HEK293 (cell line): ENCODE measurements at regions not wholly inside any gene's neighbourhood (a gene's known extent, or its start where the extent isn't known, plus 50 kb on each side); places are given as distances from the start of the nearest gene placed in this dataset.

Source experiments
- IKZF3 ChIP-seq: fragments of 450-650 bp; IDR thresholded peaks from 2 replicates; pipeline ENCODE4 v1.5.0; 2018; ENCODE audit warnings: missing biosample characterization, mild to moderate bottlenecking, missing genetic modification characterization, moderate library complexity
- SETDB1 ChIP-seq: IDR thresholded peaks from one replicate; pipeline ENCODE4 v1.6.1; 2017; ENCODE audit warnings: mild to moderate bottlenecking, low read length, moderate library complexity, mixed read lengths; ENCODE audit not compliant: insufficient read length
- ZBTB48 ChIP-seq: fragments of 450-650 bp; formaldehyde crosslinking; IDR thresholded peaks from 2 replicates; pipeline ENCODE4 v1.5.1; 2016; ENCODE audit warnings: missing biosample characterization, missing genetic modification characterization
- ZFP41 ChIP-seq: fragments of 450-650 bp; formaldehyde crosslinking; IDR thresholded peaks from 2 replicates; pipeline ENCODE4 v1.5.1; 2016; ENCODE audit warnings: missing biosample characterization, missing genetic modification characterization, borderline replicate concordance
- ZNF157 ChIP-seq: fragments of 450-650 bp; formaldehyde crosslinking; IDR thresholded peaks from 2 replicates; pipeline ENCODE4 v1.5.1; 2016; ENCODE audit warnings: missing biosample characterization, missing genetic modification characterization
- ZNF274 ChIP-seq, 2 experiments: fragments of 200-500 bp in 1 of 2; fragments of 450-650 bp in 1 of 2; sonication (Bioruptor generic) in 1 of 2; formaldehyde crosslinking in 1 of 2; IDR thresholded peaks; 2 replicates each; pipeline versions ENCODE4 v1.5.1 to v1.6.1; 2014 to 2016; ENCODE audit warnings: borderline replicate concordance in 1 of 2, inconsistent platforms in 1 of 2, low read length in 1 of 2, missing biosample characterization in 1 of 2, missing genetic modification characterization in 1 of 2
- ZNF48 ChIP-seq: fragments of 450-650 bp; formaldehyde crosslinking; IDR thresholded peaks from 2 replicates; pipeline ENCODE4 v1.5.1; 2016; ENCODE audit warnings: missing biosample characterization, missing genetic modification characterization
- ZNF521 ChIP-seq: fragments of 450-650 bp; formaldehyde crosslinking; IDR thresholded peaks from 2 replicates; pipeline ENCODE4 v1.5.1; 2017; ENCODE audit warnings: missing biosample characterization, mild to moderate bottlenecking, missing genetic modification characterization
- ZNF549 ChIP-seq: fragments of 450-650 bp; IDR thresholded peaks from 2 replicates; pipeline ENCODE4 v1.5.1; 2018; ENCODE audit warnings: missing biosample characterization, missing genetic modification characterization, mild to moderate bottlenecking, inconsistent platforms, moderate library complexity
- ZNF596 ChIP-seq: fragments of 450-650 bp; IDR thresholded peaks from 2 replicates; pipeline ENCODE4 v1.5.0; 2018; ENCODE audit warnings: missing biosample characterization, mild to moderate bottlenecking, missing genetic modification characterization, moderate library complexity
- ZNF785 ChIP-seq: fragments of 450-650 bp; formaldehyde crosslinking; IDR thresholded peaks from 2 replicates; pipeline ENCODE4 v1.5.1; 2016; ENCODE audit warnings: missing biosample characterization, missing genetic modification characterization
- TF ChIP-seq, protein P1 (sequence below): fragments of 450-650 bp; formaldehyde crosslinking; IDR thresholded peaks from 2 replicates; pipeline ENCODE4 v1.5.1; 2016; ENCODE audit warnings: missing biosample characterization, missing genetic modification characterization
- TF ChIP-seq, protein P2 (sequence below): fragments of 450-650 bp; formaldehyde crosslinking; optimal IDR thresholded peaks from 2 replicates; pipeline ENCODE3; 2016; ENCODE audit warnings: missing biosample characterization, mild to moderate bottlenecking, missing genetic modification characterization
- TF ChIP-seq, protein P3 (sequence below): fragments of 450-650 bp; formaldehyde crosslinking; IDR thresholded peaks from 2 replicates; pipeline ENCODE4 v1.5.1; 2017; ENCODE audit warnings: missing biosample characterization, missing genetic modification characterization

DNA sequence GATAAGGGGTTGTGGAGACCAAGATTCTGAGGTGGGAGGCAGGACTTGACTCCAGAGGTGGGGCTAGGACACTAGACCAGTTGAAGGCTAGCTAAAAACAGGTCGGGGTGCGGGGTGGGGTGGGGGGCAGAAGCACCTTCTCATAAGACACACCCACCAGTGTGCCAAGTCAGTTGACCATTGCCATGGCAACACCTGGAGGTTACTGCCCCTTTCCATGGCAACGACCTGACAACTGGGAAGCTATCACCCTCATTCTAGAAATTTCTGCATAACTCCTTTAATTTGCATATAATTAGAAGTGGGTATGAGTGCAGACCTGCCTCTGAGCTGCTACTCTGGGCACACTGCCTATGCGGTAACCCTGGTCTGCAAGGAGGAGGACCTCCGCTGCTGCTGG, 53.9 kb upstream of the ALOX12 start:
- no peak for TF ChIP-seq ZBTB48 (tag by site-specific recombination)
- TF ChIP-seq, protein P1, sequence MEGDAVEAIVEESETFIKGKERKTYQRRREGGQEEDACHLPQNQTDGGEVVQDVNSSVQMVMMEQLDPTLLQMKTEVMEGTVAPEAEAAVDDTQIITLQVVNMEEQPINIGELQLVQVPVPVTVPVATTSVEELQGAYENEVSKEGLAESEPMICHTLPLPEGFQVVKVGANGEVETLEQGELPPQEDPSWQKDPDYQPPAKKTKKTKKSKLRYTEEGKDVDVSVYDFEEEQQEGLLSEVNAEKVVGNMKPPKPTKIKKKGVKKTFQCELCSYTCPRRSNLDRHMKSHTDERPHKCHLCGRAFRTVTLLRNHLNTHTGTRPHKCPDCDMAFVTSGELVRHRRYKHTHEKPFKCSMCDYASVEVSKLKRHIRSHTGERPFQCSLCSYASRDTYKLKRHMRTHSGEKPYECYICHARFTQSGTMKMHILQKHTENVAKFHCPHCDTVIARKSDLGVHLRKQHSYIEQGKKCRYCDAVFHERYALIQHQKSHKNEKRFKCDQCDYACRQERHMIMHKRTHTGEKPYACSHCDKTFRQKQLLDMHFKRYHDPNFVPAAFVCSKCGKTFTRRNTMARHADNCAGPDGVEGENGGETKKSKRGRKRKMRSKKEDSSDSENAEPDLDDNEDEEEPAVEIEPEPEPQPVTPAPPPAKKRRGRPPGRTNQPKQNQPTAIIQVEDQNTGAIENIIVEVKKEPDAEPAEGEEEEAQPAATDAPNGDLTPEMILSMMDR (tag by site-specific recombination), result no peak
- no peak for TF ChIP-seq ZNF785 (tag by site-specific recombination)
- TF ChIP-seq ZNF274 (IDR thresholded peaks at IDR 0.05; ENCODE audit: low read length), result no peak
- TF ChIP-seq ZNF274 (tag by site-specific recombination; IDR thresholded peaks at IDR 0.05; ENCODE audit: borderline replicate concordance), result no peak
- TF ChIP-seq, protein P2, sequence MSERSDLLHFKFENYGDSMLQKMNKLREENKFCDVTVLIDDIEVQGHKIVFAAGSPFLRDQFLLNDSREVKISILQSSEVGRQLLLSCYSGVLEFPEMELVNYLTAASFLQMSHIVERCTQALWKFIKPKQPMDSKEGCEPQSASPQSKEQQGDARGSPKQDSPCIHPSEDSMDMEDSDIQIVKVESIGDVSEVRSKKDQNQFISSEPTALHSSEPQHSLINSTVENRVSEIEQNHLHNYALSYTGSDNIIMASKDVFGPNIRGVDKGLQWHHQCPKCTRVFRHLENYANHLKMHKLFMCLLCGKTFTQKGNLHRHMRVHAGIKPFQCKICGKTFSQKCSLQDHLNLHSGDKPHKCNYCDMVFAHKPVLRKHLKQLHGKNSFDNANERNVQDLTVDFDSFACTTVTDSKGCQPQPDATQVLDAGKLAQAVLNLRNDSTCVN (tag by site-specific recombination), result no peak
- TF ChIP-seq SETDB1, result no peak
- TF ChIP-seq ZNF521 (tag by site-specific recombination), result no peak
- no peak for TF ChIP-seq ZNF48 (tag by site-specific recombination)
- no peak for TF ChIP-seq ZNF157
- no peak for TF ChIP-seq ZFP41 (tag by site-specific recombination)
- TF ChIP-seq ZNF549 (tag by site-specific recombination), result no peak
- no peak for TF ChIP-seq IKZF3
- TF ChIP-seq ZNF596 (tag by site-specific recombination), result no peak
- TF ChIP-seq, protein P3, sequence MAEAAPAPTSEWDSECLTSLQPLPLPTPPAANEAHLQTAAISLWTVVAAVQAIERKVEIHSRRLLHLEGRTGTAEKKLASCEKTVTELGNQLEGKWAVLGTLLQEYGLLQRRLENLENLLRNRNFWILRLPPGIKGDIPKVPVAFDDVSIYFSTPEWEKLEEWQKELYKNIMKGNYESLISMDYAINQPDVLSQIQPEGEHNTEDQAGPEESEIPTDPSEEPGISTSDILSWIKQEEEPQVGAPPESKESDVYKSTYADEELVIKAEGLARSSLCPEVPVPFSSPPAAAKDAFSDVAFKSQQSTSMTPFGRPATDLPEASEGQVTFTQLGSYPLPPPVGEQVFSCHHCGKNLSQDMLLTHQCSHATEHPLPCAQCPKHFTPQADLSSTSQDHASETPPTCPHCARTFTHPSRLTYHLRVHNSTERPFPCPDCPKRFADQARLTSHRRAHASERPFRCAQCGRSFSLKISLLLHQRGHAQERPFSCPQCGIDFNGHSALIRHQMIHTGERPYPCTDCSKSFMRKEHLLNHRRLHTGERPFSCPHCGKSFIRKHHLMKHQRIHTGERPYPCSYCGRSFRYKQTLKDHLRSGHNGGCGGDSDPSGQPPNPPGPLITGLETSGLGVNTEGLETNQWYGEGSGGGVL (tag by site-specific recombination), result no peak
